ENCODE measurements at regions not wholly inside any gene's neighbourhood (a gene's known extent, or its start where the extent isn't known, plus 50 kb on each side); places are given as distances from the start of the nearest gene placed in this dataset.

- H3K27ac ChIP-seq: no peak overlapping the region
- no peak for DNase-seq
- H3K4me3 ChIP-seq: no peak overlapping the region
- TF ChIP-seq, protein P1, sequence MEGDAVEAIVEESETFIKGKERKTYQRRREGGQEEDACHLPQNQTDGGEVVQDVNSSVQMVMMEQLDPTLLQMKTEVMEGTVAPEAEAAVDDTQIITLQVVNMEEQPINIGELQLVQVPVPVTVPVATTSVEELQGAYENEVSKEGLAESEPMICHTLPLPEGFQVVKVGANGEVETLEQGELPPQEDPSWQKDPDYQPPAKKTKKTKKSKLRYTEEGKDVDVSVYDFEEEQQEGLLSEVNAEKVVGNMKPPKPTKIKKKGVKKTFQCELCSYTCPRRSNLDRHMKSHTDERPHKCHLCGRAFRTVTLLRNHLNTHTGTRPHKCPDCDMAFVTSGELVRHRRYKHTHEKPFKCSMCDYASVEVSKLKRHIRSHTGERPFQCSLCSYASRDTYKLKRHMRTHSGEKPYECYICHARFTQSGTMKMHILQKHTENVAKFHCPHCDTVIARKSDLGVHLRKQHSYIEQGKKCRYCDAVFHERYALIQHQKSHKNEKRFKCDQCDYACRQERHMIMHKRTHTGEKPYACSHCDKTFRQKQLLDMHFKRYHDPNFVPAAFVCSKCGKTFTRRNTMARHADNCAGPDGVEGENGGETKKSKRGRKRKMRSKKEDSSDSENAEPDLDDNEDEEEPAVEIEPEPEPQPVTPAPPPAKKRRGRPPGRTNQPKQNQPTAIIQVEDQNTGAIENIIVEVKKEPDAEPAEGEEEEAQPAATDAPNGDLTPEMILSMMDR (IDR thresholded peaks at IDR 0.05 in 8 of 11, conservative IDR thresholded peaks at IDR 0.05 in 3 of 11): no peak
- TF ChIP-seq POLR2AphosphoS5 (IDR thresholded peaks at IDR 0.05): no peak
- H3K27me3 ChIP-seq (replicated peaks in 1 of 7): no peaks in the 10 kb centered on the region
- intact Hi-C loops (cut with DNase I; ENCODE audit: low total_unique reads): no loop called here
- no peaks in the 10 kb centered on the region for H3K4me1 ChIP-seq
- 18 to 43% (median 28%) methylated on average over 2 of the region's 2 CpGs for WGBS, 5 donors
- H3K36me3 ChIP-seq: no peaks in the 10 kb centered on the region
- H3K9me3 ChIP-seq: no peaks in the 10 kb centered on the region
Measured at GRCh38 chr13:78402708-78403400, 200.5 kb downstream of the POU4F1 start.

- intact Hi-C loops (cut with DNase I; ENCODE audit: low total_unique reads): no loop called here
- H3K27ac ChIP-seq: no peak overlapping the region
- DNase-seq: no peak
- H3K4me1 ChIP-seq: no peaks in the 10 kb centered on the region
- WGBS, 5 donors: 74 to 82% (median 81%) methylated on average over 7 of the region's 7 CpGs
- peaks cover 0 to 1% (median 0%) of the 10 kb centered on the region in 8 donors for H3K9me3 ChIP-seq
- H3K27me3 ChIP-seq (replicated peaks in 1 of 7): no peaks in the 10 kb centered on the region
- TF ChIP-seq POLR2A (IDR thresholded peaks at IDR 0.05): no peak
- no peak for TF ChIP-seq POLR2AphosphoS5 (IDR thresholded peaks at IDR 0.05)
- TF ChIP-seq, protein P1 (IDR thresholded peaks at IDR 0.05 in 8 of 11, conservative IDR thresholded peaks at IDR 0.05 in 3 of 11): no peak
- no peak overlapping the region for H3K4me3 ChIP-seq
- no peaks in the 10 kb centered on the region for H3K36me3 ChIP-seq
Measured at GRCh38 chr13:78401873-78402707, 201.3 kb downstream of the POU4F1 start.

- no peak overlapping the region for H3K27ac ChIP-seq
- no peak overlapping the region for H3K4me3 ChIP-seq
- peaks cover 0 to 5% (median 0%) of the 10 kb centered on the region in 8 donors for H3K9me3 ChIP-seq
- H3K27me3 ChIP-seq (replicated peaks in 1 of 7): no peaks in the 10 kb centered on the region
- TF ChIP-seq POLR2A (IDR thresholded peaks at IDR 0.05): no peak
- intact Hi-C loops (cut with DNase I; ENCODE audit: low total_unique reads): no loop called here
- H3K36me3 ChIP-seq: no peaks in the 10 kb centered on the region
- no peaks in the 10 kb centered on the region for H3K4me1 ChIP-seq
- no peak for DNase-seq
- WGBS, 5 donors: 53 to 72% (median 60%) methylated on average over 4 of the region's 4 CpGs
Measured at GRCh38 chr13:78398743-78399410, 204.5 kb downstream of the POU4F1 start.

GRCh38 chr13:78393286-78394142 lies 209.8 kb downstream of the POU4F1 start:
- no peak overlapping the region for H3K4me3 ChIP-seq
- no peak for DNase-seq
- intact Hi-C loops (cut with DNase I; ENCODE audit: low total_unique reads): no loop called here

More at GRCh38 chr13:78393286-78394142, 209.8 kb downstream of the POU4F1 start:
- no peaks in the 10 kb centered on the region for H3K27me3 ChIP-seq (replicated peaks in 1 of 7)
- WGBS, 5 donors: 52 to 67% (median 58%) methylated on average over 4 of the region's 4 CpGs
- no peaks in the 10 kb centered on the region for H3K4me1 ChIP-seq
- H3K27ac ChIP-seq: no peak overlapping the region
- TF ChIP-seq POLR2A (IDR thresholded peaks at IDR 0.05): no peak
- TF ChIP-seq, protein P1 (IDR thresholded peaks at IDR 0.05 in 8 of 11, conservative IDR thresholded peaks at IDR 0.05 in 3 of 11): no peak
- TF ChIP-seq POLR2AphosphoS5 (IDR thresholded peaks at IDR 0.05): no peak
- H3K36me3 ChIP-seq: no peaks in the 10 kb centered on the region
- H3K9me3 ChIP-seq: peaks cover 0 to 5% (median 0%) of the 10 kb centered on the region in 8 donors
